IPS DF 4.7 (cell line): ENCODE measurements at regions not wholly inside any gene's neighbourhood (a gene's known extent, or its start where the extent isn't known, plus 50 kb on each side); places are given as distances from the start of the nearest gene placed in this dataset.

Experiments
- DNase-seq: peaks from one replicate; pipeline ENCODE4 v3.0.0-alpha.2; 2013; ENCODE audit warnings: low spot score; ENCODE audit errors: extremely low read depth

DNA sequence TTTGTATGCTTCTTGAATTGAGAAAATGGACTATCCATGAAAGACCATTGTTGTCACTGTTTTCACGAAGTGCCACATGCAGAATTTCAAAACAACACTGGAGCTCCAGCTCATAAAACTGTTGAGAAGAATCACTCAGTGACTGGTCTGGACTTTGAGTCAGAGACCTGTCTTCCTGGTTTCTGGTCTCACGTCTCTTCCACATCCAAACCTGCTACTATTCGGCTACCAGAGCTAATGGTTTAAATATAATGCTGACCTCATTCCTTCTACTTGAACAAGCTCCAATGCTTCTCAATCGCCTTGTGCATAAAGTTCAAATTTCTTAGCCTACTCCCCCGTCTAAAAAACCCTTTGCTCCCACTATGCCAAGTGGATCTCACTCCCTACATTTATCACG is 227.9 kb upstream of the NR2F2 start:
- DNase-seq, result no peak

DNA sequence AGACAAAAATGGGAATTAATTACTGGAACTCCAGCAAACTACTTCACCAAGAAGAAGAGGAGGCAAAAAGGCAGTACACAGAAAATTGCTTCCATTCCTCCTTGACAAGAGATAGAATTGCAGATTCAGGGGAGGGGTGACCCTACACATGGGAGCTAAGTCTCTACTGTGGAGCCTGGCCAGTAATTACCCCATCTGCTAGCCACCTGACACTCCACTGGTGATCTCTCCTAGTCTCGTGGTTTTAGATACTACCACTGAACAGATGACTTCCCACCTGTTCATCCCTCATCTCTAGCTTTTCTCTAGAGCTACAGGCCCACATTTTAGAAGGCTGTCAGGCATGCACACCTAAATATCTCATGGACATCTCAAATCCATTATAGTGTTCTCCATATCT is 224.3 kb upstream of the NR2F2 start:
- no peak for DNase-seq

DNA sequence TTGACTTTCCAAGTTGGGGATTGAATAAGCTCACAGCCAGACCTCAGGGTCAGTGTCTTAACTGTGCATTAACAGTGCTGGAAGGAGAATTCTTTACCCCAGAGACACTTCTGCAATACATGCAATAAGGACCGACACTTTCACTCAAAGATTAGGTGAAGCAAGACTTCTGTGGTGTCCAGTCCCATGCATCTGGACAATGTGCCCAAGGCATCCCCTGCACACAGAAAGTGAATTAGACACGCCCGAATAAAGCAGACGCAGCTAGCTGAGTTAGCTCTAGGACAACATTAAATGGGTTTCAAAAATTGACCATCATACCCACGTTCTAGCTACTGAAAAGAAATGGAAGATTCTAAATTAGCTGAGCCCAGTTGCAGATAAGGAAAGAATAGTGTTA is 223.9 kb upstream of the NR2F2 start:
- DNase-seq, result no peak

DNA sequence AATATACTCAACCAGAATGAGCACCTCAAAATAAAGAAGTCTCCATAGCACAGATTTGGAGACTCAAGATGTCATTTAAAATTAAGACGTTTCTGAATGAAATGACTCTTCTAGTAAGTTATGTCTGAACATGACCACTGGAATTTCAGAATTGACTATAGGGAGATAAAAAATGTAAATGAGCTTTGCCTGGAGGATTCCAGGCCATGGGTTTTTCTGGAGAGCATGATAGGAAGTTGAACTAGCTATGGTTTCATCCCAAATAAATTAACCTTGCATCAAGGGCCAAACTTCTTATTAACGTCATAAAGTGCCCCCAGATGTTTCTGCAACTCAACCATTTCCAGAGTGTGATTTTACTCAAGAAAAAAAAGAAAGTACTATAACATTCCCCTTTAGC is 222.6 kb upstream of the NR2F2 start:
- DNase-seq, result no peak

DNA sequence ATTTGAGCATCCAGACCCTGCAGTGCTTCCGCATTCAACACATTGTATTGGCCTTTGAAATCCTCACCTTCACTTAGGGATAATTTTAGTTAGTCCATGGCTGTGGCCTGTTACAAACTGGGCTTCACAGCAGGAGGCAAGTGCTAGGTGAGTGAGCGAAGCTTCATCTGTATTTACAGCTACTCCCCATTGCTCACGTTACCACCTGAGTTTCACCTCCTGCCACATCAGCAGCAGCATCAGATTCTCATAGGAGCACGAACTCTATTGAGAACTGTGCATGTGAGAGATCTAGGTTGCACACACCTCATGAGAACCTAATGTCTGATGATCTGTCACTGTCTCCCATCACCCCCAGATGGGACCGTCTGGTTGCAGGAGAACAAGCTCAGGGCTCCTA is 222.1 kb upstream of the NR2F2 start:
- DNase-seq, result no peak

DNA sequence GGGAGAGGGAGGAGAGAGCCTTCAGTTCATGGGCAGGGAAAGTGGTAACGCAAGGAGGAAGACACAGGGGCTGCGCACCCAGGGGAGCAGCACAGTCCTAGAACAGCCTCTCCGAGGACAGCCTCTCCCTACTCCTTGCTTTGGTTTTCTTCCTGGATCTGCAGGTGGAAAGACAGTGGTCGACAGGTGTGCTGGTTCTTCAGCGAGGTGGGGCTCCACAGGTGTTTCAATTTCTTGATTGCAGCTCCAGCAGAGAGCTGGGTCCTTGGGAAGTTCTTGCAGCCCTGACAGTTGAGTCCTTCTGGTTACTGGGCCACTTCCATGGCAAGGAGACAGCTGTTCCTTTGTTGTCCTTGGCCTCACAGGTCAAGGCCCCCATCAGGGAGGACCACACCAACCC is 220.7 kb upstream of the NR2F2 start:
- DNase-seq, result no peak

DNA sequence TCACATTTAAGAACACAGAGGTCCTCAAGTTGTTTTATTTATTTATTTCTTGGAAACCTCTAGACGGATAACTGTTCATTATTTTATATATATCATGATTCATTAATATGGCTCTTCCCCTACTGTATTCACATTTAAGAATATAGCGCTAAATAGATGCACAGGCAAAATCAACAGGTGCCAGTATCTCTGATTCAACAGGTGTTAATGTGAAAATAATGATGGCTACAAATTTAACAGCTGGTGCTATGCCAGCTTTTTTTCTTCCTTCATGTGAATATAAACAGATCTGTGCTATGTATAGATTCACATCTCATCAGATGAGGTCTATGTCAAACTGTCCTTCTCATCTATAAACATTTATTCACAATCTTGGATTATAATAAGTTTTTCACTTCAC is 218.5 kb upstream of the NR2F2 start:
- no peak for DNase-seq

DNA sequence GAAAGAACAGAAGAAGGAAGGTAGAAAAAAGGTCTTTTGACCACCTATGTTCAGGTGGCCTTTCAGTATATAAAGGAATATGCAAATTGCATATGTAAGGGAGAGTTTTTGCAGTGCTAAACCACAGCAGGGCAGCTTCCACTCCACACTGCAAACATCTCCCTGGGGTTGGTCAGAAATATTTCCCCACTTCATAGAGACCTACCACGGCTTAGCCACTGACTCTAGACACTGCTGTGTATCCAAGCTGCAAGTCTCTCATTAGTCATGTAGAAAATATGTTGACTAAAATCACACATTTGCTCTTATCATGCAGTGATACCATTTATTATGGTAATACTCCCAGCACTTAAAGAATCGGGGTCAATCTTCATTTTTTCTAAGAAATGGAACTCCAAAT is 214.9 kb upstream of the NR2F2 start:
- no peak for DNase-seq

DNA sequence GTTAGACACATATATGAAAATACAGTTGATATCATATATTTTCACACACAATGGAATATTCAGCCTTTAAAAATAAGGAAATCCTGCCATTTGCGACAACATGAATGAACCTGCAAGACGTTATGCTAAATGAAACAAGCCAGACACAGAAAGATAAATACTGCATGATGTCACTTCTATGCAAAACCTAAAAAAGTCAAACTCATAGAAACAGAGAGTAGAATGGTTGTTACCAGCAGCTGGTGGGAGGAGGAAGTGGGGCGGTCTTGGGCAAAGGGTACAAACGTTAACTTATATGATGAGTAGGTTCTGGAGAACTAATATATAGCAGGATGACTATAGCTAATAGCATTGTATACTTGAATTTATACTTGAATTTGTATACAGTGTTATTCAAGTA is 213.2 kb upstream of the NR2F2 start:
- no peak for DNase-seq

DNA sequence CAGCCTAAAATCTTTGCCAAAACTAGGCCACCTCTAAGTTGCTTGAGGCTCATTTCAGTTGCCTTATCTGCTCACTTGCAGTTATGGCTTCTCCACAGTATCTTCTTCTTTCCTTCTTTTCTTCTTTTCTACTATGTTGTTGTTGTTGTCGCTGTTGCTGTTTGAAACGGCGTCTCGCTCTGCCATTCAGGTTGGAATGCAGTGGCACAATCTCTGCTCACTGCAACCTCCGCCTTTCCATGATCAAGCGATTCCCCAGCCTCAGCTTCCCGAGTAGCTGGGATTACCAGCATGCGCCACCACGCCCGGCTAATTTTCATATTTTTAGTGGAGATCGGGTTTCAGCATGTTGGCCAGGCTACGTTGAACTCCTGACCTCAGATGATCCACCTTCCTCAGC is 210.8 kb upstream of the NR2F2 start:
- DNase-seq, result no peak

DNA sequence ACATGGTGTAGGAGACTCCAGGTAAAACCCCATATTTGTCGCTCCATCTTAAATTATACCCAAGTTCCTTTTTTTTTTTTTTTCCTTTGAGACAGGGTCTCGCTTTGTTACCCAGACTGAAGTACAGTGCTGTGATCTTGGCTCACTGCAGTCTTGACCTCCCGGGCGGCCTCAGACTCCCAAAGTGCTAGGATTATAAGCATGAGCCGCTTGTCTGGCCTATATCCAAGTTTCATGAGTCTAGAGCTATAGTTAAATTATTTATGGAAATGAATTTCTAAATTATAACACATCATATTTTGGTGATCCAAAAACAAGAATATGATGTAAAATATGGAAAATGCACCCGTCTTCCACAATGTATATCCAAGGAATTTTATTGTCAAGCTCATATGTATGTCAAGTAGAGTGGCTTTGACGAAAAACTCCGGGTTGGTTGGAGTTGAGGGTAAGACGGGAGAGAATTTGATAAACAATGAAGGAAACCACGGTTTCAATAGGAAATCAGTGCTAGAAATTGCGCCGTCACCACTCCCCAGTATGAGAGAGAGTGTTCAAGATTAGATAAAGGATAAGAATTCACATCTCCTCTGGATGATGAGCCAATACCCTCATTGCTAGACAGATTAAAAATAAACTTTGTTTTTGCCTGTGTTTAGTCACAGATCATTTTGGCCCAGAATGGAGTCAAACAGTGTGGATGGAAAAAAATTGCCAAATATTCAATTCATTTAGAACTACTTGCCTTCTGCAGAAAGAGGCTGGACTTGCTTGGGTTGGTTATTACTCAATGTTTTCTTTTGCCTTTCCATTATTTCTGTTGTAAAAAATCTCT is 209.2 kb upstream of the NR2F2 start:
- DNase-seq, result no peak

DNA sequence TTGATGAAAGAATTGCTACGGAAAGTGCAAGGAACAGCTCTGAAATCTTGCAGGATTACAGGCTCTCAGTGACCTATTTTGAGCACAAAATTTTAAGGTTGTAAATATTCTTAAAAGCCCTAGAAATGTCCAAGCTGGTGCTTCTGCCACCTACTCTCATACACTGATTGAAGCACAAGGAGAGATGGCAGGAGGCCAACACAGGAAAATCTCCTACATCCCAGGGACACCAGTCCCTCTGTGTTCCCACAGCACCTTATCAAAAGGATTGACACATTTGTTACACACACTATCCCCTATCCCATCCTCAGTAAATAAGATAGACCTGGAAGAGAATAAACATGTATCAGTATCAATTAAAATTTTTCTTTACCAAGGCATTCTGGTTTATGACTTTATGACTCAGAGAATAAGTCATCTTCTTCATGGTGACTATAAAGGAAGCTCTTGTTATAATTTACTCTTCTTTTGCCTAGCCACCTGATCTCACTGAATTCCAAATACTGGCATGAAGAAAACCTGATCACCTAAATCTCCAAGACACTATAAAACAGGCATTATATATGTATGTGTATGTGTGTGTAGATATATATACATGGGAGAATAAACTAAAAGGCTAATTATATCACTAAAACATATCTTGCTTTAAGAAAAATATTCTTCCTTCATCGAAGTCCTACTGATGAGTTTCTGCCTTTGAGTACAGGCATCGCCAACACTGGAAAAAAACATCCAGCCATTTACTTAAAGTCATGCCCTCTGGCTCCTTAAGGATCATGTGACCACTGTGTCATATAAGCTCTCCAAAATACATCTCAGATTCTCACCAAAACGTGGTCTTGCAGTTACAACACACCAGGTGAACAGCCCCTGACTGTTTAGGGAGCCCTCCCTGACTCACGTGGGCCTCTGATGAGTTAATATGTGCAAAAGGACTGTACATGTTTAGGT is 208.1 kb upstream of the NR2F2 start:
- no peak for DNase-seq

DNA sequence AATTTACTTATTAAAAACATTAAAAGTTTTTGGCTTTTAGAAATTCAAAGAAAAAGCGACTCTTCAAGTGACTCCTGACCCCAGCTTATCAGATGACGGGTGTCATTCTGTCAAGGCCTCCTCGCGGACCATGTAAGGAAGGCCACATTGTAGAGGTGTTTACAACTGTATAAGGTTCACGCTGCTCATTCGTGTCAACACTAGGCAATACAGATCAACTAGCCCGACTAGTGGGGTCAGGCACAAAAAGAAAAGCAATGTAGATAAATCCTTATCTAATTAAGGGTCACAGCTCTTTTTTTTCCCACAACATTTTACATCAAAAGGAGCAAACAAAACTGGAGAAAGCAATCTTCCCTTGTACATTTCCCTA is 207.5 kb upstream of the NR2F2 start:
- DNase-seq, result no peak

DNA sequence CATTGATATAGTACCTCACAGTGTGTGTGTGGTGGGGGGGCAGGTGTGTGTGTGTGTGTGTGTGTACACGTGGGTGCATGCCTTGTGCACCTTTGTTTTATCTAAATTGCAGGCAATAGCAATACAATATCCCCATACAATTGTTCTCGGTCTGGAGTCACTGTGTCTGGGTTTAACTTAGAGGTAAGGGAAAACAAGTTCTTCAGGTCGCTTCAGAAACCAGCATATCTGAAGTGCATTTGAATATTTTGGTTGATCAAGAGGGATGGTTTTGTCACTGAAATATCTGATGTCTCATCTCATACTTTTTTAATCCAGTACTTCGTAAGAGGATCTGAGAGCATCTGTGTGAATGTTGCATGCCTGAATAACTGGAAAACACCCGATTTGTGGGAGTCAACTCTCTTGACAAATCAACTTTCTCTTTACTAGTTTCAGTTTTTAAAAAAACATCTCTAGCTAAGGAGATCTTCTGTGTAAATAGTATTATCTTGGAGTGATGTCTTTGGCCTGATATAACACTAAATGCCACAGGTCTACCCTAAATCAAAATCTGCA is 206.8 kb upstream of the NR2F2 start:
- no peak for DNase-seq

DNA sequence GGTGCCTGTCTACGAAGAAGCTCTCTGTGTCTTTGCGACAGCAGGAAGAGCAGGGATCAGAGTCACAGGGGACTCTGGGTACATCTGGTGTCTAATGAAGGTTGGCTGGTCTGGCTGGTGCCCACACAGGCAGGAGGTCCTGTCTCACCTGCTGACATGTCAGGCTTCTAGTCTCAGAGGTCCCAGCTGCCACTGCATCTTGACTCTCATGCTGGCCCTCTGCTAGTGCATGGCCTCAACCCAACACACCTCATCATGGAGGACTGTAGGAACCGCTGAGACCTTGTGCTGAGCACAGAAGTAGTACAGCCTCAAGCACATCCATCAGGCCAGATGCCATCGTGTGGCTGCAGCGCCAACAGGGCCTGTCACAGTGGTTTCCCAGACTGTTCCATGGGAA is 206.1 kb upstream of the NR2F2 start:
- no peak for DNase-seq

DNA sequence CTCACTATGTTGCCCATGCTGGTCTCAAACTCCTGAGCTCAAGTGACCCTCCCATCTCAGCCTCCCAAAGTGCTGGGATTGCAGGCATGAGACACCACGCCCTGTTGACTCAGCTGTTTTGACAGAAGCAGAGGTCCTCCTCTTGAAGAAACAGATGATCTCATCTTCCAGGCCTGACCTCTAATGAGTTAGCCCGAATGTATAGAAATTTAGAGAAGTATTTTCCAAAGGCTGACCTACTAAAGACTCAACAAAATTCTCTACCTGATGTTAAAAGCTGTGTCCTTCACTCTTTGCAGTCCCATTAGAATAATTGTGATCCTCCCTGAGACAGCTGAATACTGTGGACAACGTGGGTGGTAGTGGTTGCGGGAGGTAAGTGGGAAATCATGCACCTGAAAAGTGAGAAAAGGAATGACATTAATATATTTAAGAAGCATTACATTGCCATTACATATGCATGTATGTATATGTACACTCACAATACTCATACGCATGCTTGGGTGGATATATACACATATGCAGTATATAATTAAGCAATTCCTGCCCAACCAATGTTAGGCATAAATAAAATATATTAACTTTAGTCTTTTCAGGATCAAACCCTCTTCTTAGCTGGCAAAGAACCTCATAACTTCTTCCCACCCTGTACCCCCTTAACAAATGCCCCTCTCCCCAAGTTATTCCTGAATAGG is 204.6 kb upstream of the NR2F2 start:
- DNase-seq, result no peak

DNA sequence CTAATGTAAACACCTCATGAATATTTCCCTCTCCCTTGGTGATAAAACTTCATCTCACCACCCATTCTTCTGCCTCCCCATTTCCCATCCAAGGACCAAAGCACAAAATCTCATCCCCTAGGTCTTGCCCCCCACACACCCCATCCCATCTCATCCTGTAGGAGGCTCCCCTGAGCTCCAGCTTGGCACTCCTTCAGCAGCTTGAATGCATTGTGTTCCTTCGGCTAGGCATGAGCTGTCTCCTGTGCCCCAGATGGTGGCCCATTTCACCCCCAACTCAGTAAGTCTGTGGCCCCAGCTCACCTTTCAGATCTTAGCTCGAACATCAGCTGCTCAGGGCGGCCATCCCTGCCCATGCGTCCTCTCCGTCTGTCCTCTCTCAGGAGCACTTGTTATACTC is 203.6 kb upstream of the NR2F2 start:
- no peak for DNase-seq

DNA sequence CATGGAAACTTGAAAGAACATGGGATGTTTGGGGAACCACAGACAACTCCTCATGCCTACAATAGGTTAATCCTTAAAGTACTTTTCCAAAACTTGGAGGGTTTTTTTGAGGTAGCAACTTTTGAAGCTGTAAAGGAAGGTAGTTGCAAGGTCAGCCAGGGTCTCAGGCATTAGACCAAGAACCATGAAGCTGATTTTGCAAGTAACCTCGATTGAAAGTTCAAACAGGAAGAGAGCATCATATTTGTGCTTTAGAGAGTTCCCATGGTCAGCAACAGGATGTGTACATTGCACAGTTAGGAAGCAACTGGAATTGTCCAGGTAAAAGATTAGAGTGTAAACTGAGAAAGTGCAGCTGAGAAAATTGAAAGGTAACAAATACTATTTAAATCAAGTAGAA is 199.8 kb upstream of the NR2F2 start:
- no peak for DNase-seq

DNA sequence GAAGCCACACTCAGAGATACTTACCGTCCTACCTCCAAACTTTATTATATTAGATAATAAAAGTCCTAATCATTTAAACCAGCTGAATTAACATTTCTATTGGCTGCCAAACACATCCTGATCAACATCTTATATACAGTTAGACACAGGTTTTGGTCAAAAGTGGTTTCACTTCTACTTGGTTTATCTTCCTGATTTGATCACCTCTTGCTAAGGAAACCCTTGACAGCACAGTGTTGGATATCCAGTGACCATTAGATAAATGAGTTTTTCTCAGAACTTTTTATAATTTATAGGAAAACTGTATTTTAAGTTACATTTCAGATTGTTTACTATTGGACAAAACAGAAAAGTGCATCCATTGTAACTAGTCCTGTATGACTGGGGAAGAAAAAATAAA is 198.4 kb upstream of the NR2F2 start:
- no peak for DNase-seq

DNA sequence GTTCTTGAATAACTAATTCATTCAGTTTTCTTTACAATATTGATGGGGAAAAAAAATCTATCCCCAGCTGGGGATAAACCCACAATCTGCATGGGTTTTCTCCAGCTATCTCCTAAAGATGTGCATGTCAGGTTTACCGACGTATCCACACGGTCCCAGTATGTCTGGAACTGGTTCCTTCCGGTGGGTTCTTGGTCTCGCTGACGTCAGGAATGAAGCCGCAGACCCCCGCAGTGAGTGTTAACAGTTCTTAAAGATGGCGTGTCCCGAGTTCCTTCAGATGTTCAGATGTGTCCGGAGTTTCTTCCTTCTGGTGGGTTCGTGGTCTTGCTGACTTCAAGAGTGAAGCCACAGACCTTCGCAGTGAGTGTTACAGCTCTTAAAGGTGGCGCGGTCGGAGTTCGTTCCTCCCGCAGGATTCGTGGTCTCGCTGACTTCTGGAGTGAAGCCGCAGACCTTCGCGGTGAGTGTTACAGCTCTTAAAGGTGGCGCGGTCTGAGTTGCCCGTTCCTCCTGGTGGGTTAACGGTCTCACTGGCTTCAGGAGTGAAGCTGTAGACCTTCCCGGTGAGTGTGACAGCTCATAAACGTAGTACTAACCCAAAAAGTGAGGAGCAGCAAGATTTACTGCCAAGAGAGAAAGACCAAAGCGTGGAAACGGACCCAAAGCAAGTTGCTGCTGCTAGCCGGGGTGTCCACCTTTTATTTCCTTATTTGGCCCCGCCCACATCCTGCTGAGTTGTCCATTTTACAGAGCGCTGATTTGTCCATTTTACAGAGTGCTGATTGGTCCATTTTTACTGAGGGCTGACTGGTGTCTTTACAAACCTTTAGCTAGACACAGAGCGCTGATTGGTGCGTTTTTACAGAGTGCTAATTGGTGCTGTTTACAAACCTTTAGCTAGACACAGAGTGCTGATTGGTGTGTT is 195.1 kb upstream of the NR2F2 start:
- DNase-seq, result no peak

DNA sequence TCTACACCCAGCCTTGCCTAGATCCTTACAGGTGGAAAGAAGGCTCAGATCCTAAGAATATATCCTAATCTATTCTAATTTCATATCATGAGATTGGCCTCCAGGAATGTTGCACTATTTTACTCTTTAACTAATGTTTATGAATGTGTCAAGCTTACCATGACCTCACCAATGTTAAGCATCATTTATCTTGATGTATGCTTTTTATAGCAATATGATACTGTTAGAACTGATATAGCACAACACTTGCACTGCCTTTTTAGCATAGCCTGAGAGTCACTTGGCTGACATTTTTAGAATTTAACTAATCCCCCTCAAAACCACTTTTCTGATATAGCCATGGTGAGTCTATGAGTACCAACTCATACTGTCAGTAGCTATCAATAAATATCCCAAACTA is 191.5 kb upstream of the NR2F2 start:
- DNase-seq, result no peak
